Activated naive CD8-positive, alpha-beta T cell treated with anti-CD3 and anti-CD28 coated beads, Interleukin-2, amount 10 ng/mL, durations not matched to agents 7 days and 5 days (primary cell): ENCODE measurements at regions not wholly inside any gene's neighbourhood (a gene's known extent, or its start where the extent isn't known, plus 50 kb on each side); places are given as distances from the start of the nearest gene placed in this dataset.
"Not testable (repeated sequence)": the region's sequence is repeated elsewhere in the genome, so short reads cannot be mapped to it uniquely, and the experiment has no call there.

Experiments
- ATAC-seq: fragments of 150-1000 bp; cut with Tn5 transposase; one replicate; pipeline ENCODE4 v1.10.0; 2021; ENCODE audit warnings: low read depth, moderate library complexity
- POLR2A ChIA-PET: fragments of 350-600 bp; sonication (Branson Sonifier 250); formaldehyde crosslinking; loops from one replicate; lab custom pipeline; 2021; ENCODE audit warnings: antibody characterized with exemption; lab: Charles Lee
- DNase-seq: peaks from one replicate; pipeline ENCODE4 v3.0.0; 2021
- H3K27ac Mint-ChIP-seq: one replicate; pipeline ENCODE4 v1.8.0; 2022; ENCODE audit warnings: mild to moderate bottlenecking, mixed read lengths
- H3K27me3 Mint-ChIP-seq: one replicate; pipeline ENCODE4 v1.8.0; 2022; ENCODE audit warnings: mild to moderate bottlenecking, moderate library complexity, mixed read lengths
- H3K36me3 Mint-ChIP-seq: one replicate; pipeline ENCODE4 v1.8.0; 2021; ENCODE audit warnings: mild to moderate bottlenecking, mixed read lengths
- H3K4me1 Mint-ChIP-seq: one replicate; pipeline ENCODE4 v1.8.0; 2021; ENCODE audit warnings: mixed read lengths
- H3K4me3 Mint-ChIP-seq: one replicate; pipeline ENCODE4 v1.8.0; 2022; ENCODE audit warnings: mild to moderate bottlenecking, moderate library complexity, mixed read lengths
- H3K9me3 Mint-ChIP-seq: one replicate; pipeline ENCODE4 v1.8.0; 2021; ENCODE audit warnings: mixed read lengths

- DNase-seq (no peak), ATAC-seq (no peak)
- H3K27ac Mint-ChIP-seq: no peak overlapping the region
- no peak overlapping the region for H3K4me3 Mint-ChIP-seq
- H3K27me3 Mint-ChIP-seq: peaks cover 8% of the 10 kb centered on the region
- H3K36me3 Mint-ChIP-seq: no peaks in the 10 kb centered on the region
- H3K9me3 Mint-ChIP-seq: no peaks in the 10 kb centered on the region
- peaks cover 21% of the 10 kb centered on the region for H3K4me1 Mint-ChIP-seq
- POLR2A ChIA-PET: no interaction called here
Observed at GRCh38 chr5:36418152-36418979, 116.7 kb upstream of the RANBP3L start.

GRCh38 chr5:36421256-36421655 lies 119.6 kb upstream of the RANBP3L start:
- peaks cover 2% of the 10 kb centered on the region for H3K9me3 Mint-ChIP-seq
- ATAC-seq: no peak
- peaks cover 6% of the 10 kb centered on the region for H3K27me3 Mint-ChIP-seq
- no peak overlapping the region for H3K4me3 Mint-ChIP-seq
- POLR2A ChIA-PET: interaction anchor here (0.5 kb wide), 1 partner anchor 180 kb away, joined by 7 read pairs; no protein-coding TSS in a partner anchor
- H3K36me3 Mint-ChIP-seq: no peaks in the 10 kb centered on the region
- H3K27ac Mint-ChIP-seq: no peak overlapping the region
- DNase-seq: no peak
- H3K4me1 Mint-ChIP-seq: peaks cover 23% of the 10 kb centered on the region

- no peaks in the 10 kb centered on the region for H3K36me3 Mint-ChIP-seq
Observed at GRCh38 chr5:36422952-36423351, 121.2 kb upstream of the RANBP3L start.

GRCh38 chr5:36423578-36424307 lies 122.0 kb upstream of the RANBP3L start:
- no peak for ATAC-seq
- no peaks in the 10 kb centered on the region for H3K36me3 Mint-ChIP-seq
- H3K4me1 Mint-ChIP-seq: peaks cover 20% of the 10 kb centered on the region
- H3K27me3 Mint-ChIP-seq: peaks cover 6% of the 10 kb centered on the region
- DNase-seq: no peak
- peak overlapping the region; percentile 46 for H3K27ac Mint-ChIP-seq
- peaks cover 2% of the 10 kb centered on the region for H3K9me3 Mint-ChIP-seq
- POLR2A ChIA-PET: no interaction called here
- H3K4me3 Mint-ChIP-seq: peak overlapping the region; percentile 44

More at GRCh38 chr5:36422952-36423351, 121.2 kb upstream of the RANBP3L start:
- H3K9me3 Mint-ChIP-seq: peaks cover 2% of the 10 kb centered on the region
- DNase-seq (no peak), ATAC-seq (no peak)
- POLR2A ChIA-PET: no interaction called here
- peaks cover 3% of the 10 kb centered on the region for H3K27me3 Mint-ChIP-seq
- H3K4me1 Mint-ChIP-seq: peaks cover 23% of the 10 kb centered on the region
- peak overlapping the region; percentile 51 for H3K4me3 Mint-ChIP-seq
- H3K27ac Mint-ChIP-seq: no peak overlapping the region

DNA sequence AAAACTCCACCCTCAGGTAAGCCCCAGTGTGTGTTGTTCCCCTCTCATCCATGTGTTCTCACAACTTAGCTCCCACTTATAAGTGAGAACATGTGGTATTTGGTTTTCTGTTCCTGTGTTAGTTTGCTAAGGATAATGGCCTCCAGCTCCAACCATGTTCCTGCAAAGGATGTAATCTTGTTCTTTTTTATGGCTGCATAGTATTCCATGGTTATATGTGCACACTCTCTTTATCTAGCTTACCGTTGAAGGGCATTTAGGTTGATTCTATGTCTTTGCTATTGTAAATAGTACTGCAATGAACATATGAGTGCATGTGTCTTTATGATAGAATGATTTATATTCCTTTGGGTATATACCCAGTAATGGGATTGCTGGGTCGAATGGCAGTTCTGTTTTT lies 124.4 kb upstream of the RANBP3L start:
- DNase-seq, H3K4me1 Mint-ChIP-seq, H3K36me3 Mint-ChIP-seq, H3K9me3 Mint-ChIP-seq, H3K27ac Mint-ChIP-seq, H3K4me3 Mint-ChIP-seq, POLR2A ChIA-PET, ATAC-seq: not testable (repeated sequence)
- peaks cover 16% of the 10 kb centered on the region for H3K27me3 Mint-ChIP-seq

DNA sequence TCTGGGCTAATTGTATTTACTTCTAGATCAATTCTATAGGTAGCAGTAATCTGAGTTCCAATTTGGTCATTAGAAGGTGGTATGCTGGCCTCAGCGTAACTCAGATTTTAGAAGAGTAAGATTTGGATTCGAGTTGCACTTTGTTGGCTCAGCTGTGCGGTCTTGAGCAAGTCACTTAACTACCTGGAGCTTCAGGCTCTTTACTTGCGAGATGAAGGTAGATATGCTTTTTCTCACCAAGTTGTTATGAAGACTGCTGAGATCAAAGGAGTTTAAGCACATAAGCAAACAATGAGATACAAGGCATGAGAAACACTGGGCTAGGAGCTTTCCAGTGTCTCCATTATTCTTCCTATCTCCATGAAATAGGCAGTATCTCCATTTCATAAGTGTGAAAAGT lies 133.8 kb upstream of the RANBP3L start:
- H3K27ac Mint-ChIP-seq: no peak overlapping the region
- H3K36me3 Mint-ChIP-seq: no peaks in the 10 kb centered on the region
- no peaks in the 10 kb centered on the region for H3K9me3 Mint-ChIP-seq
- ATAC-seq (no peak), DNase-seq (no peak)
- POLR2A ChIA-PET: no interaction called here
- H3K4me1 Mint-ChIP-seq: no peaks in the 10 kb centered on the region
- H3K4me3 Mint-ChIP-seq: no peak overlapping the region
- H3K27me3 Mint-ChIP-seq: peaks cover 34% of the 10 kb centered on the region

GRCh38 chr5:36436306-36436705 lies 134.6 kb upstream of the RANBP3L start:
- no peaks in the 10 kb centered on the region for H3K36me3 Mint-ChIP-seq
- H3K27me3 Mint-ChIP-seq: peaks cover 34% of the 10 kb centered on the region
- ATAC-seq (no peak), DNase-seq (no peak)
- no peaks in the 10 kb centered on the region for H3K9me3 Mint-ChIP-seq
- POLR2A ChIA-PET: no interaction called here
- no peak overlapping the region for H3K4me3 Mint-ChIP-seq
- no peaks in the 10 kb centered on the region for H3K4me1 Mint-ChIP-seq
- H3K27ac Mint-ChIP-seq: no peak overlapping the region

- POLR2A ChIA-PET: no interaction called here
- peaks cover 24% of the 10 kb centered on the region for H3K27me3 Mint-ChIP-seq
- no peaks in the 10 kb centered on the region for H3K9me3 Mint-ChIP-seq
Observed at GRCh38 chr5:36438765-36439561, 137.3 kb upstream of the RANBP3L start.

GRCh38 chr5:36440300-36440699 lies 138.6 kb upstream of the RANBP3L start:
- no peaks in the 10 kb centered on the region for H3K36me3 Mint-ChIP-seq
- H3K4me1 Mint-ChIP-seq: peaks cover 7% of the 10 kb centered on the region
- H3K9me3 Mint-ChIP-seq: no peaks in the 10 kb centered on the region
- H3K4me3 Mint-ChIP-seq: no peak overlapping the region
- peaks cover 16% of the 10 kb centered on the region for H3K27me3 Mint-ChIP-seq
- DNase-seq (no peak), ATAC-seq (no peak)
- POLR2A ChIA-PET: no interaction called here
- H3K27ac Mint-ChIP-seq: no peak overlapping the region

More at GRCh38 chr5:36438765-36439561, 137.3 kb upstream of the RANBP3L start:
- H3K4me3 Mint-ChIP-seq: no peak overlapping the region
- H3K4me1 Mint-ChIP-seq: peaks cover 7% of the 10 kb centered on the region
- DNase-seq (no peak), ATAC-seq (no peak)
- no peaks in the 10 kb centered on the region for H3K36me3 Mint-ChIP-seq
- H3K27ac Mint-ChIP-seq: no peak overlapping the region

DNA sequence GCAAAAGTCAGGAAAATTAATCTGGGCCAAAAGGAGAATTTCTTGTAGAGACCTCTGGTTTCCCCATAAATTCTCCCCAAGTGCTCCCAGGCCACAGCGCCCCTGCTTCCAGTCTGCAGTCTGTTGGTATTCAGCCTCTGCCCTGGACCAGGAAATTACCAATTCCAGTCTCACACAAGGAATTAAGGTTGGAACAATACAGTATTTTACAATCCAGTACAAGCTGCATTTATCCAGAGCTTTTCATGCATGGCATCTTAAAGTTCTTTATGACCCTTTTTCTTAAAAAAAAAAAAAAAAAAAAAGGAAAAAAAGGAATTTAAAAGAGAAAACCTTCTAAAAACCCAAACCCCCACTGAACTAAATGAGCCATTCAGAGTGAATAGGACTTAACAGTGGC lies 139.6 kb upstream of the RANBP3L start:
- Mint-ChIP-seq H3K4me3 (no peak overlapping the region), H3K9me3 (no peaks in the 10 kb centered on the region), H3K36me3 (no peaks in the 10 kb centered on the region), H3K27me3 (peaks cover 10% of the 10 kb centered on the region), H3K27ac (no peak overlapping the region), H3K4me1 (peaks cover 7% of the 10 kb centered on the region)
- POLR2A ChIA-PET: no interaction called here
- no peak for DNase-seq
- ATAC-seq: no peak

DNA sequence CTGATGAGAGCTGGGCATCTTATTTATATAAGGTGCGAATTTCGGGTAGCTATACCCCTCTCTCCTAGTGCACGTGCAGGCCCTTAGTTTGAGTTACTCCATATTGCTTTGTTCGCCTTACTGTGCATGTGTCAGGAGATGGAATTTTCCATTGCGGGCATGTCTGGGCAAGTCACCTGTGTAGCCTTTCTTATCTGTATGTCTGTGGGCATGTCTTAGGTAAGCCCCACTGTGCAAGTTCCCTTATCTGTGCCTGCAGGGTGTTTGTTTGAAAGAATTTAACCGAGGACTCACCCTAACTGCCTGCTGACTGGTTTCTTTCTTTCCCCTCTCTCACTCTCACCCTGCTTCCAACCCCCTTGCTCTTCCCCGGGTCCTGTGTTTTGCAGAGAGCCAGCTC lies 140.7 kb upstream of the RANBP3L start:
- Mint-ChIP-seq H3K36me3 (no peaks in the 10 kb centered on the region), H3K27me3 (peaks cover 6% of the 10 kb centered on the region), H3K9me3 (no peaks in the 10 kb centered on the region), H3K27ac (peak overlapping the region; percentile 59), H3K4me1 (peaks cover 7% of the 10 kb centered on the region), H3K4me3 (no peak overlapping the region)
- no peak for DNase-seq
- no peak for ATAC-seq
- POLR2A ChIA-PET: no interaction called here

DNA sequence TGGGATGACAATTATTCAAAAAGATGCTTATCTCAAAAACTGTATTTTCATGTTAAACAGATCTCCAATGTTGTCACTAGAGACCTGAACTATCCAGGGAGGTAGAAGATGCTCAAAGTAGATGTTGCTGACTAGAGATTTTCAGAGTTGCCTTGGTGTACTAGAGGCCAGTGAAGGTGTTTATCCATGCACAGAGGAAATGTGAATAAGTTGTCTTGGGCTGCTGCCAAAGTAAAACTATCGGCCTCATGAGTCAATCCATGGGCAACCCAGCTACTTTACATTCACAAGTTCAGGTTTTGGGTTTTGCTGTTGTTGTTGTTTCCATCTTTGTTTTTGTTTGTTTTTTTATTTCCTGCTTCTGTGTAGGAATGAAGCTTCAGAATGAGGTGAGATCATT lies 141.1 kb upstream of the RANBP3L start:
- DNase-seq (no peak), ATAC-seq (no peak)
- H3K27ac Mint-ChIP-seq: peak overlapping the region; percentile 59
- peaks cover 7% of the 10 kb centered on the region for H3K4me1 Mint-ChIP-seq
- H3K36me3 Mint-ChIP-seq: no peaks in the 10 kb centered on the region
- peaks cover 6% of the 10 kb centered on the region for H3K27me3 Mint-ChIP-seq
- POLR2A ChIA-PET: no interaction called here
- H3K4me3 Mint-ChIP-seq: no peak overlapping the region
- H3K9me3 Mint-ChIP-seq: no peaks in the 10 kb centered on the region

GRCh38 chr5:36443941-36444340 lies 142.2 kb upstream of the RANBP3L start:
- POLR2A ChIA-PET: no interaction called here
- DNase-seq: no peak
- peaks cover 7% of the 10 kb centered on the region for H3K4me1 Mint-ChIP-seq
- H3K27me3 Mint-ChIP-seq: peaks cover 6% of the 10 kb centered on the region
- no peak overlapping the region for H3K27ac Mint-ChIP-seq
- H3K36me3 Mint-ChIP-seq: no peaks in the 10 kb centered on the region
- ATAC-seq: no peak
- H3K9me3 Mint-ChIP-seq: no peaks in the 10 kb centered on the region
- H3K4me3 Mint-ChIP-seq: no peak overlapping the region
